Skin epidermis (tissue), 12 donors: ENCODE measurements at regions not wholly inside any gene's neighbourhood (a gene's known extent, or its start where the extent isn't known, plus 50 kb on each side); places are given as distances from the start of the nearest gene placed in this dataset.

ENCODE experiments used
- H3K27ac ChIP-seq, 21 experiments: fragments of 200-600 bp; sonication (generic) in 11 of 21; one replicate each; pipeline ENCODE4 v1.5.0; 2020; ENCODE audit warnings: mild to moderate bottlenecking in 3 of 21, inconsistent platforms in 2 of 21, moderate library complexity in 2 of 21
- H3K4me3 ChIP-seq, 7 experiments: fragments of 200-600 bp; sonication (generic) in 2 of 7; one replicate each; pipeline ENCODE4 v1.5.0; 2020; ENCODE audit warnings: inconsistent platforms in 2 of 7, mild to moderate bottlenecking in 2 of 7, moderate library complexity in 1 of 7

DNA sequence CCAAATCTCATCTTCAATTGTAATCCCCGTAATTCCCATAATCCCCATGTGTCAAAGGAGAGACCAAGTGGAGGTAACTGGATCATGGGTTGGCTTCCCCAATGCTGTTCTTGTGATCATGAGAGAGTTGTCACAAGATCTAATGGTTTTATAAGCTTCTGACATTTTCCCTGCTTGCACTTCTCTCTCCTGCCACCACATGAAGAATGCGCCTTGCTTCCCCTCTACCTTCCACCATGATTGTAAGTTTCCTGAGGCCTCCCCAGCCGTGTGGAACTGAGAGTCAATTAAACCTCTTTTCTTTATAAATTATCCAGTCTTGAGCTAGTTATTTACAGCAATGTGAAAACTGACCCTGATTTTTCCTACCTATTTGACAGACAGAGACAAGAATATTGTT, 162.5 kb upstream of the SYT6 start:
- H3K4me3 ChIP-seq: no peak overlapping the region
- no peak overlapping the region for H3K27ac ChIP-seq

GRCh38 chr1:114315631-114316030, 162.0 kb upstream of the SYT6 start:
- Histone ChIP-seq H3K4me3 (no peak overlapping the region), H3K27ac (no peak overlapping the region)

DNA sequence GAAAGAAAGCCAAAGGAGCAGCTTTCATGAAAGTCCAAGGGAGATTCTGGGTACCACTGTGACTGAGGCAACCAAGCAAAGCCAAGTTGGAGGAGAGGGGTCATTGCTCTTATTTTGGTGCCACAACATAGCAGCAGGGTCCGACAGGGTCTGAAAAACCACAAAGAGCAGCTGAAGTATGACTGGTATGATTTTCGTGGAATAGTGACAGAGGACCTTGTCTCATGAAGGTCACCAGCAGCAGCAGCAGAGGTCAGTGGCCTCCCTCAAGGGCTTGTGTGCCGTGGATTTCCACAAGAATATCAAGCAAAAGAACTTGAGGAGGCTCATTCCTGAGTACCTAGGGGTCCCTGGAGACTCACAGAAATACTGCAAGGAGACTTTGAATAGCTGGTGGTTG, 160.9 kb upstream of the SYT6 start:
- Histone ChIP-seq H3K27ac (no peak overlapping the region), H3K4me3 (no peak overlapping the region)

GRCh38 chr1:114314098-114314497, 160.4 kb upstream of the SYT6 start:
- H3K27ac ChIP-seq: no peak overlapping the region

DNA sequence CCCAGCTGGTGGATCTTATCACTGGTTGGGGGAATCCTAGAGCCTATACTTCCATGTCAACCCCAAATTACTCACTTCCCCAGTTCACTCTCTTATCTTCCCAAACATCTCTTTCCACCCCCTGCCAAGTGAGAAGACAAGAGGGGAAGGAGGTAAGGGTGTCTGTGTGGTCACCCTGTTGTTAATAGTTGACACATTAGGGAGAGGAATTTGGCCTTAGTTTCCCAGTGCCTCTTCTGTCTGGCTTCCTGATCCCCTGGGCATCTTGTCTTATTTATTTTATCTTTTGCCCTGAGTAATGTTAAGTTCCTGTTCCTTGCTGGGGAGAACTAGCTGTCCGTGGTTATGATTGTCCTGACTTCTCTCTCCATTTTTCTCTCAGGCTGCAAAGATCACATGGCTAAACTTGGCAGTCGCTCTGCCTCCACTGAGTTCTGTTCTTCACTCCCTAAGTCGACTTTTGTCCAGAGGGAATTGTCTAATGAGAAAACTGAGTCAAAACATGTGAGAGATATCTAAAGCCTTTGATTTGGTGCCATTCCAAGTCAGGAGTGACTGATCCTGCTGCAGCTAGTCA, 157.1 kb upstream of the SYT6 start:
- Histone ChIP-seq H3K27ac (no peak overlapping the region), H3K4me3 (no peak overlapping the region)

More at GRCh38 chr1:114314098-114314497, 160.4 kb upstream of the SYT6 start:
- no peak overlapping the region for H3K4me3 ChIP-seq

GRCh38 chr1:114302821-114303220, 149.2 kb upstream of the SYT6 start:
- Histone ChIP-seq H3K27ac (no peak overlapping the region), H3K4me3 (no peak overlapping the region)

- H3K4me3 ChIP-seq: no peak overlapping the region
- no peak overlapping the region for H3K27ac ChIP-seq
These were observed 145.8 kb upstream of the SYT6 start for GRCh38 chr1:114299331-114299975.

DNA sequence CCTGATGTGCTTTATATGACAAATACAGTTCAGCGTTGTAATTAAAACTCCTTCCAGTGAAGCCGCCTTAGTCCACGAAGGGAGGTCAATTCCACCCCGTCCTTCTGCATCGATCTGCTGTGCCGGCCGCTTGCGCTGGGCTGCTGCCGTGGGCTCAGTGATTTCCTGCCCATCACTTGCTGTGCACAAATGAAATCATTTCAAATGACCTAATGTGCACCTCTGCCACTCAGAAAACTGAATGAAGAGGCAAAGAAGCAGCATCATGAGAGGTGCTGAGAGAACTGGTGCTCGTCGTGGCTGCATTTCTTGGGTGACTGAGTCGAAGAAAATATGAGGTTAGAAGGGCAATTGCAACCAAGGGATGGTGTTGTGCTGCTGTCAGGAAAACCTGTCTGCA, 144.3 kb upstream of the SYT6 start:
- no peak overlapping the region for H3K4me3 ChIP-seq

GRCh38 chr1:114296413-114296812, 142.7 kb upstream of the SYT6 start:
- Histone ChIP-seq H3K4me3 (no peak overlapping the region), H3K27ac (no peak overlapping the region)

More for the DNA sequence above, 144.3 kb upstream of the SYT6 start:
- H3K27ac ChIP-seq: no peak overlapping the region

DNA sequence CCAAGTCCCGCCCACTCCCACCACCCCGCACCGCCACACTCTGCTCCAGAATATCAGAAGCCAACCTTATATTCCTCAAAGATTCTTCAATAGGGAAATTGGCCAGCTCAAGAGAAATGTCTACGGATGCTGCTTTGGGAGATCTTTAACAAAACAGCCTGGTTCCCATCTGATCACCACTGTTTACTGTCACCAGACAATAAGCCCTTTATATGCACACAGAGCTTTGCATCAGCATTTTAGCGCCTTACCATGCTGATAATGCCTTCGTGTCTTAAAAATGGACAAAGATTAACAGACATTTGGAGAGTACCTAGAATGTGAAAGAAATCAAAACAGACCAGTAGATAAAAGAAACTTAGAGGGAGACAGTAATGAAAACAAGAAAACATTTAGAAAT, 141.7 kb upstream of the SYT6 start:
- Histone ChIP-seq H3K4me3 (no peak overlapping the region), H3K27ac (no peak overlapping the region)

- no peak overlapping the region for H3K27ac ChIP-seq
- H3K4me3 ChIP-seq: no peak overlapping the region
These were observed 139.2 kb upstream of the SYT6 start for GRCh38 chr1:114292835-114293234.

DNA sequence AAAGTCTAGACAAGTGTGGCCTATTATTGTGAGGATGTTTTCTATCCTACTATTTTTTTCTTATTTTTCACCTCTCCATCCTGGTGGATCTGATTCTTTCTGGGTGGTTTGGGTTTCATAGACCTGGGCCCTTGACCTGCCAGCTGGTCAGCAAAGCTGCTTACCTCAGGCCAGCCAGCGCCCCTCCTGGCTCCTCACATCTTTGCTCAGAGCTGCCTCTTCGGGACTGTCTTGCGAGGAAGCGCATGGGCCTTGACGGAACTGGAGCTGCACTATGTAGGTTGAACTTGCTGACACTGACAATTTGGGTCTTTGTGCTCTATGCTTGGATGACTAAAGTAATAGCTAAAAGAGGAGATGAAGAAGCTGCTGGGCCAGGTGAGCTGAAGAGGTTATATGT, 138.5 kb upstream of the SYT6 start:
- H3K27ac ChIP-seq: no peak overlapping the region
- H3K4me3 ChIP-seq: no peak overlapping the region

GRCh38 chr1:114290776-114291175, 137.1 kb upstream of the SYT6 start:
- no peak overlapping the region for H3K4me3 ChIP-seq
- H3K27ac ChIP-seq: no peak overlapping the region

DNA sequence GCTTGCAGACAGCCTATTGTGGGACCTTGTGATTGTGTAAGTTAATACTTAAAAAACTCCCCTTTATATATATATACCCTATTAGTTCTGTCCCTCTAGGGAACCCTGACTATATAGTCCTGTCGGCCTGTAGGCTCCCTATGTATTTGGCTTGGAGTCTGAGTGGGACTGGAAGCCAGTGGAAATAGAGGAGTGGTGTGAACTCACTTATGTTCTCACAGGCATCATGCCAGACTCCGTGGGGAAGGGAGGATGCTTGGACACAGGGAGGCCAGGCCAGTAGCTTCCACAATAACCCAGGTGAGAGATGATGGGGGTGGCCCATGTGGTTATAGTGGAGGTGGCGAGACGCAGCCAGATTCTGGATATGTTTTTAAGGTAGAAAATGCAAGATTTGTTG, 136.7 kb upstream of the SYT6 start:
- H3K27ac ChIP-seq: no peak overlapping the region
- no peak overlapping the region for H3K4me3 ChIP-seq

DNA sequence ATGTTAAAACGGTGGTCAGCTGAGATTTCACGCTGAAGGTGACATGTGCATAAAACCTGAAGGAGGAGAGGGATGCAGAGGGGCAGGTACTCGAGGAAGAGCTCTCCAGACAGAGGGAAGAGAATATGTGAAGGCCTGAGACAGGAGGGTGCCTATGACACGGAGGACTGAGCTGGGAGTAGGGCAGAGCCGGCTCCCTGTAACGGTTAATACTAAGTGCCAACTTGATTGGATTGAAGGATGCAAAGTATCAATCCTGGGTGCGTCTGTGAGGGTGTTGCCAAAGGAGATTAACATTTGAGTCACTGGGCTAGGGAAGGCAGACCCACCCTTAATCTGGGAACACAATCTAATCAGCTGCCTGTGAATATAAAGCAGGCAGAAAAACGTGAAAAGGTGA, 136.2 kb upstream of the SYT6 start:
- H3K27ac ChIP-seq: no peak overlapping the region
- H3K4me3 ChIP-seq: no peak overlapping the region

GRCh38 chr1:114289306-114289705, 135.6 kb upstream of the SYT6 start:
- no peak overlapping the region for H3K27ac ChIP-seq
- H3K4me3 ChIP-seq: no peak overlapping the region

- H3K4me3 ChIP-seq: no peak overlapping the region
- no peak overlapping the region for H3K27ac ChIP-seq
These were observed 133.3 kb upstream of the SYT6 start for GRCh38 chr1:114286960-114287359.

DNA sequence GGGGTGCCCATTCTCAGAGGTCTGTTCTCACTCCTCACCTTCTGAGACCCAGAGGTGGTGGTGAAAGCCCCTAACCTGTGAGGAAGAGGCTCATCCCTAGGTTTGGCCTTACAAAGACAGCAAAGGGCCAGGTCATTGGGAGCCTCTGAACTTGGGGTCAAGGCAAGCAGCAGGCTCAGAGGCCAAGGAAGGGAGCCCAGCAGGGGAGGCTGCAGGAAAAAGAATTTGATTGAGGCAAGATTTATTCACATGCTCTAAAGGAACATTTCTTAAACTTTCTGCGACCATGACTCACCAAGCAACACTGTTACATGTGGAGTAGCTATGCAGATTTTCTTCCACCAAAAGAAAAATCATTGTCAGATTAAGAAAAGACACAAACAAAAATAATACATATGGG, 132.5 kb upstream of the SYT6 start:
- Histone ChIP-seq H3K4me3 (no peak overlapping the region), H3K27ac (no peak overlapping the region)

GRCh38 chr1:114282751-114283403, 129.2 kb upstream of the SYT6 start:
- Histone ChIP-seq H3K4me3 (no peak overlapping the region), H3K27ac (no peak overlapping the region)

- Histone ChIP-seq H3K27ac (no peak overlapping the region), H3K4me3 (no peak overlapping the region)
These were observed 125.2 kb upstream of the SYT6 start for GRCh38 chr1:114278911-114279310.

DNA sequence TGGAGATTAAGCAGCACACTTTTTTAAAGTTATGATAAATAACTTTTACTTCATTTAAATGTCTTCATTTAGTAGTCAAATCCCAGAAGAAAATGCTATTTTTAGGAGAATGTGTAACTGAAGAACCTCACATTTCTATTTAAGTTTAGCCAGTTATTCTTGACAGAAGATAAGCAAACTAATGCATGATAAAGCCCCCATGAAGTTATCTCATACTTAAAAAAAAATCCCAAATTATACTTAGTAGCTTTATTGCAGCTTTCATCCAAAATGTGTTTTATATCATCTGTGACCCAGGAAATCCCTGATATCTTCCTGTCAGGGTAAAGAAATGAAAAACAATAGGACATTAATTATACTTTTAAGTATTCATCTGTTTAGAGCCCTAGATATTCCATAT, 124.8 kb upstream of the SYT6 start:
- Histone ChIP-seq H3K27ac (no peak overlapping the region), H3K4me3 (no peak overlapping the region)
